ENCODE measurements at regions not wholly inside any gene's neighbourhood (a gene's known extent, or its start where the extent isn't known, plus 50 kb on each side); places are given as distances from the start of the nearest gene placed in this dataset.

DNA sequence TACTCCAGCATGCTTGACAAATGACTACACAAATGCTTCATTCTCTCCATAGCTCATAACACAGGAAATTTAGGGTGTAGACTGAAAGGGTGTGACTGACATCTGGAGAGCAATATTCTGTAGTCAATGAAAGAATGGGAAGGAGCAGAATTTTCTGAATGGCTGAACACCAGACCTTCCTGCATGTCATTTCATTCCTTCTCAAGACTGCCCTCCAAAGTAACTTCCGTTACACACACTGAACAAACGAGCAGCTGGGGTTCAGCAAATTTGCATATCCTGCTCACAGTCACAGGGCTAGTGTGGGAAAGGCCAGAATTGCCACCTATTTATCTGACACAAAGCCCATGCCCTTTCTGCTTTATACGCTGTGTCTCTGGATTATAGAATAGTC lies 325.0 kb upstream of the CFAP20DC start (continued):
- TF ChIP-seq, protein P1, sequence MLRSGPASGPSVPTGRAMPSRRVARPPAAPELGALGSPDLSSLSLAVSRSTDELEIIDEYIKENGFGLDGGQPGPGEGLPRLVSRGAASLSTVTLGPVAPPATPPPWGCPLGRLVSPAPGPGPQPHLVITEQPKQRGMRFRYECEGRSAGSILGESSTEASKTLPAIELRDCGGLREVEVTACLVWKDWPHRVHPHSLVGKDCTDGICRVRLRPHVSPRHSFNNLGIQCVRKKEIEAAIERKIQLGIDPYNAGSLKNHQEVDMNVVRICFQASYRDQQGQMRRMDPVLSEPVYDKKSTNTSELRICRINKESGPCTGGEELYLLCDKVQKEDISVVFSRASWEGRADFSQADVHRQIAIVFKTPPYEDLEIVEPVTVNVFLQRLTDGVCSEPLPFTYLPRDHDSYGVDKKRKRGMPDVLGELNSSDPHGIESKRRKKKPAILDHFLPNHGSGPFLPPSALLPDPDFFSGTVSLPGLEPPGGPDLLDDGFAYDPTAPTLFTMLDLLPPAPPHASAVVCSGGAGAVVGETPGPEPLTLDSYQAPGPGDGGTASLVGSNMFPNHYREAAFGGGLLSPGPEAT (IDR thresholded peaks at IDR 0.05; ENCODE audit: low read depth): peak; percentile 38; the same call in 1 of the 2 replicates
- TF ChIP-seq SUPT20H (IDR thresholded peaks at IDR 0.05; ENCODE audit: borderline replicate concordance, control insufficient read depth, low read depth, low read length) (no peak), BRCA1 (IDR thresholded peaks at IDR 0.05; ENCODE audit: low read depth, low read length) (no peak), ZNF384 (IDR thresholded peaks at IDR 0.05; ENCODE audit: borderline replicate concordance, low read depth, low read length) (no peak), ATF7 (IDR thresholded peaks at IDR 0.05; ENCODE audit: low read depth) (peak; percentile 37), PAX8 (IDR thresholded peaks at IDR 0.05) (no peak), NFYB (IDR thresholded peaks at IDR 0.05; ENCODE audit: insufficient read depth, low read depth, low read length) (no peak), GABPA (IDR thresholded peaks at IDR 0.05; ENCODE audit: low read depth) (no peak), IKZF2 (IDR thresholded peaks at IDR 0.05) (peak; percentile 69 to 71), HCFC1 (IDR thresholded peaks at IDR 0.05; ENCODE audit: low read length) (no peak), EZH2 (IDR thresholded peaks at IDR 0.05; ENCODE audit: borderline replicate concordance, control insufficient read depth, low read depth, low read length) (no peak), POU2F2 (IDR thresholded peaks at IDR 0.05; ENCODE audit: borderline replicate concordance, low read depth, low read length) (peak; percentile 100), POLR2A (IDR thresholded peaks at IDR 0.05; ENCODE audit: low read depth, low read length) (no peak), ZNF24 (IDR thresholded peaks at IDR 0.05) (peak; percentile 45; the same call in 1 of the 2 replicates), CBFB (IDR thresholded peaks at IDR 0.05; ENCODE audit: low read depth) (no peak), MXI1 (IDR thresholded peaks at IDR 0.05; ENCODE audit: low read depth, low read length) (no peak), SRF (IDR thresholded peaks at IDR 0.05; ENCODE audit: low read depth in 2 of 2, low read length in 2 of 2) (0 out of 4 replicates have a peak, but pooled peaks of 1 of the 2 experiments have one; percentile 15), ZNF274 (IDR thresholded peaks at IDR 0.05; ENCODE audit: insufficient read depth, insufficient read length) (no peak), TBL1XR1 (IDR thresholded peaks at IDR 0.05; ENCODE audit: low read depth, low read length) (0 out of 2 replicates have a peak, but pooled peaks have one; percentile 19), DPF2 (IDR thresholded peaks at IDR 0.05) (peak; percentile 58)
- TF ChIP-seq, protein P2, sequence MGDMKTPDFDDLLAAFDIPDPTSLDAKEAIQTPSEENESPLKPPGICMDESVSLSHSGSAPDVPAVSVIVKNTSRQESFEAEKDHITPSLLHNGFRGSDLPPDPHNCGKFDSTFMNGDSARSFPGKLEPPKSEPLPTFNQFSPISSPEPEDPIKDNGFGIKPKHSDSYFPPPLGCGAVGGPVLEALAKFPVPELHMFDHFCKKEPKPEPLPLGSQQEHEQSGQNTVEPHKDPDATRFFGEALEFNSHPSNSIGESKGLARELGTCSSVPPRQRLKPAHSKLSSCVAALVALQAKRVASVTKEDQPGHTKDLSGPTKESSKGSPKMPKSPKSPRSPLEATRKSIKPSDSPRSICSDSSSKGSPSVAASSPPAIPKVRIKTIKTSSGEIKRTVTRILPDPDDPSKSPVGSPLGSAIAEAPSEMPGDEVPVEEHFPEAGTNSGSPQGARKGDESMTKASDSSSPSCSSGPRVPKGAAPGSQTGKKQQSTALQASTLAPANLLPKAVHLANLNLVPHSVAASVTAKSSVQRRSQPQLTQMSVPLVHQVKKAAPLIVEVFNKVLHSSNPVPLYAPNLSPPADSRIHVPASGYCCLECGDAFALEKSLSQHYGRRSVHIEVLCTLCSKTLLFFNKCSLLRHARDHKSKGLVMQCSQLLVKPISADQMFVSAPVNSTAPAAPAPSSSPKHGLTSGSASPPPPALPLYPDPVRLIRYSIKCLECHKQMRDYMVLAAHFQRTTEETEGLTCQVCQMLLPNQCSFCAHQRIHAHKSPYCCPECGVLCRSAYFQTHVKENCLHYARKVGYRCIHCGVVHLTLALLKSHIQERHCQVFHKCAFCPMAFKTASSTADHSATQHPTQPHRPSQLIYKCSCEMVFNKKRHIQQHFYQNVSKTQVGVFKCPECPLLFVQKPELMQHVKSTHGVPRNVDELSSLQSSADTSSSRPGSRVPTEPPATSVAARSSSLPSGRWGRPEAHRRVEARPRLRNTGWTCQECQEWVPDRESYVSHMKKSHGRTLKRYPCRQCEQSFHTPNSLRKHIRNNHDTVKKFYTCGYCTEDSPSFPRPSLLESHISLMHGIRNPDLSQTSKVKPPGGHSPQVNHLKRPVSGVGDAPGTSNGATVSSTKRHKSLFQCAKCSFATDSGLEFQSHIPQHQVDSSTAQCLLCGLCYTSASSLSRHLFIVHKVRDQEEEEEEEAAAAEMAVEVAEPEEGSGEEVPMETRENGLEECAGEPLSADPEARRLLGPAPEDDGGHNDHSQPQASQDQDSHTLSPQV (IDR thresholded peaks at IDR 0.05): no peak
- TF ChIP-seq, protein P3, sequence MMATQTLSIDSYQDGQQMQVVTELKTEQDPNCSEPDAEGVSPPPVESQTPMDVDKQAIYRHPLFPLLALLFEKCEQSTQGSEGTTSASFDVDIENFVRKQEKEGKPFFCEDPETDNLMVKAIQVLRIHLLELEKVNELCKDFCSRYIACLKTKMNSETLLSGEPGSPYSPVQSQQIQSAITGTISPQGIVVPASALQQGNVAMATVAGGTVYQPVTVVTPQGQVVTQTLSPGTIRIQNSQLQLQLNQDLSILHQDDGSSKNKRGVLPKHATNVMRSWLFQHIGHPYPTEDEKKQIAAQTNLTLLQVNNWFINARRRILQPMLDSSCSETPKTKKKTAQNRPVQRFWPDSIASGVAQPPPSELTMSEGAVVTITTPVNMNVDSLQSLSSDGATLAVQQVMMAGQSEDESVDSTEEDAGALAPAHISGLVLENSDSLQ (IDR thresholded peaks at IDR 0.05): peak; percentile 86
- TF ChIP-seq, protein P4, sequence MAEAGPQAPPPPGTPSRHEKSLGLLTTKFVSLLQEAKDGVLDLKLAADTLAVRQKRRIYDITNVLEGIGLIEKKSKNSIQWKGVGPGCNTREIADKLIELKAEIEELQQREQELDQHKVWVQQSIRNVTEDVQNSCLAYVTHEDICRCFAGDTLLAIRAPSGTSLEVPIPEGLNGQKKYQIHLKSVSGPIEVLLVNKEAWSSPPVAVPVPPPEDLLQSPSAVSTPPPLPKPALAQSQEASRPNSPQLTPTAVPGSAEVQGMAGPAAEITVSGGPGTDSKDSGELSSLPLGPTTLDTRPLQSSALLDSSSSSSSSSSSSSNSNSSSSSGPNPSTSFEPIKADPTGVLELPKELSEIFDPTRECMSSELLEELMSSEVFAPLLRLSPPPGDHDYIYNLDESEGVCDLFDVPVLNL (IDR thresholded peaks at IDR 0.05; ENCODE audit: low read depth, low read length): no peak
- TF ChIP-seq, protein P5, sequence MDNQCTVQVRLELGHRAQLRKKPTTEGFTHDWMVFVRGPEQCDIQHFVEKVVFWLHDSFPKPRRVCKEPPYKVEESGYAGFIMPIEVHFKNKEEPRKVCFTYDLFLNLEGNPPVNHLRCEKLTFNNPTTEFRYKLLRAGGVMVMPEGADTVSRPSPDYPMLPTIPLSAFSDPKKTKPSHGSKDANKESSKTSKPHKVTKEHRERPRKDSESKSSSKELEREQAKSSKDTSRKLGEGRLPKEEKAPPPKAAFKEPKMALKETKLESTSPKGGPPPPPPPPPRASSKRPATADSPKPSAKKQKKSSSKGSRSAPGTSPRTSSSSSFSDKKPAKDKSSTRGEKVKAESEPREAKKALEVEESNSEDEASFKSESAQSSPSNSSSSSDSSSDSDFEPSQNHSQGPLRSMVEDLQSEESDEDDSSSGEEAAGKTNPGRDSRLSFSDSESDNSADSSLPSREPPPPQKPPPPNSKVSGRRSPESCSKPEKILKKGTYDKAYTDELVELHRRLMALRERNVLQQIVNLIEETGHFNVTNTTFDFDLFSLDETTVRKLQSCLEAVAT (IDR thresholded peaks at IDR 0.05): no peak
